ENCODE measurements at regions not wholly inside any gene's neighbourhood (a gene's known extent, or its start where the extent isn't known, plus 50 kb on each side); places are given as distances from the start of the nearest gene placed in this dataset.

DNA sequence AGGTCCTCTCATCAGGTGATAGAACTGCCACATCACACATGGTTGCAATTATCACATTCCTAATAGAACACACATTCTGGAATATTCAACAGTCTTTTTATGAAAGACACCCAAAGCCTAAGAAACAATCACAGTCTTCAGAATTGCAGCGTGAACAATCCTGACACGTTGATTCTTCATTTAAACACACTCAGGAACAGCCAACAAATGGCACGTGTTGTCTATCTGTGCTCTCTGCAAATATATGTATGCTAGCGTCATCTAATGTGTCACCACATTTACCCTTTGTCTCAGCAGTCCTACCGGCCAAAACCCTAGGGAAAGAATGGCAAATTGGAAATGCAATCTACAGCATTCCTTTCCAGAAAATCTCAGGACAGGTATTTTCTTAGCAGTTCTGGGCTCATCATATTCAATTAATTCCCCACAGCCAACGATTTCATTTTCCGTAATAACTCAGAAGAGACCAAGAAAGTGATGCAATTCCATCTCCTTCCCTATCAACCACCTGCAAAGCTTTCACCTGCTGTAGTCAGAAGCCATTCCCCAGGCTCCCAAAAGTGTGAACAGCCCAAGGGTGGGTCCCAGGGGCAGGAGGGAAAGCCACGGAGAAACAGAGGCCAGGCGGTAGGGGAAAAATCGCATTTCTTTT, 280.3 kb upstream of the JARID2 start:
- Histone ChIP-seq H3K27me3 (no peaks in the 10 kb centered on the region), H3K4me1 (peaks cover 0 to 3% (median 0%) of the 10 kb centered on the region in 4 donors), H3K36me3 (no peaks in the 10 kb centered on the region), H3K4me3 (no peak overlapping the region), H3K27ac (no peak overlapping the region), H3K9me3 (peaks cover 0 to 3% of the 10 kb centered on the region in 2 donors)
- 80 to 87% methylated on average over 5 to 10 of the region's 10 CpGs for WGBS, 2 donors (ENCODE audit: low coverage in 1 of 2)
- no peak for TF ChIP-seq CTCF (IDR thresholded peaks at IDR 0.05)
- DNase-seq: no peak
- intact Hi-C loops (cut with DNase I; ENCODE audit: low total_unique reads): no loop called here
- in situ Hi-C loops (cut with MboI; ENCODE audit: low pct_ligation_motif_present in 1 of 4, low pct_unique_long_range_greater_than_20kb in 1 of 4, low sequenced_read_pairs in 3 of 4): no loop called here

- no peaks in the 10 kb centered on the region for H3K27me3 ChIP-seq
- no peak for TF ChIP-seq EP300 (IDR thresholded peaks at IDR 0.05; ENCODE audit: low read depth)
- no peak for TF ChIP-seq POLR2A (IDR thresholded peaks at IDR 0.05)
- TF ChIP-seq CTCF (IDR thresholded peaks at IDR 0.05): no peak
- no peak for TF ChIP-seq POLR2AphosphoS5 (IDR thresholded peaks at IDR 0.05)
- in situ Hi-C loops (cut with MboI; ENCODE audit: low pct_ligation_motif_present in 1 of 4, low pct_unique_long_range_greater_than_20kb in 1 of 4, low sequenced_read_pairs in 3 of 4) (no loop called here), intact Hi-C loops (cut with DNase I; ENCODE audit: low total_unique reads) (no loop called here)
- no peaks in the 10 kb centered on the region for H3K36me3 ChIP-seq
- no peak overlapping the region for H3K4me3 ChIP-seq
- H3K4me1 ChIP-seq: peaks cover 0 to 3% (median 0%) of the 10 kb centered on the region in 4 donors
- H3K27ac ChIP-seq: no peak overlapping the region
- WGBS, 2 donors (ENCODE audit: low coverage in 1 of 2): 87 to 89% methylated on average over 7 to 8 of the region's 8 CpGs
- H3K9me3 ChIP-seq: peaks cover 0 to 3% of the 10 kb centered on the region in 2 donors
- DNase-seq: no peak
These were observed 279.6 kb upstream of the JARID2 start for GRCh38 chr6:14966096-14966905.

DNA sequence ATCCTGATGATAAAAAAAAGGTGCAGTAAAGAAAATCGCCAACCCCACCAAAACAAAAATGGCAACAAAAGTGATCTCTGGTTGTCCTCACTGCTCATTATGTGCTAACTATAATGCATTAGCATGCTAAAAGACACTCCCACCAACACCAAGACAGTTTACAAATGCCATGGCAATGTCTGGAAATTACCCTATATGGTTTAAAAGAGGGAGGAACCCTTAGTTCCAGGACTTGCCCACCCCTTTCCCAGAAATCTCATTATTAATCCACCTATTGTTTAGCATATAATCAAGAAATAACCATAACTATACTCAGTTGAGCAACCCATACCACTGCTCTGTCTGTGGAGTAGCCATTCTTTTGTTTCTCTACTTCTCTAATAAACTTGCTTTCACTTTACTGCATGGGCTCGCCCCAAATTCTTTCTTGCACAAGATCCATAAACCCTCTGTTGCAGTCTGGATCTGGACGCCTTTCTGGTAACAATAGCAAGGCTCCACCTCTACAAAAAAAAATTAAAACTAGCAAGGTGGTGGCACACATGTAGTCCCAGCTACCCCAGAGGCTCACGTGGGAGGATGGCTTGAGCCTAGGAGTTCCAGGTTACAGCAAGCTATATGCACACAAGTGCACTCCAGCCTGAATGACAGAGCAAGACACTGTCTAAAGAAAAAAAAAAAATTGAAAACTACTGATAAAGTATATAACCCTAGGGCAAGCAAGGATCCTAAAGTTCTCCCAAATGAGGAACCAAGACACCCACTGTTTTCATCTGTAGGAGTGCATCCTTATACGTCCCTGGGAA, 278.8 kb upstream of the JARID2 start:
- H3K36me3 ChIP-seq: no peaks in the 10 kb centered on the region
- DNase-seq: no peak
- TF ChIP-seq POLR2A (IDR thresholded peaks at IDR 0.05) (no peak), POLR2AphosphoS5 (IDR thresholded peaks at IDR 0.05) (no peak), EP300 (IDR thresholded peaks at IDR 0.05; ENCODE audit: low read depth) (no peak), CTCF (IDR thresholded peaks at IDR 0.05) (no peak)

GRCh38 chr6:14968056-14968637, 277.7 kb upstream of the JARID2 start:
- H3K9me3 ChIP-seq: peaks cover 0 to 3% of the 10 kb centered on the region in 2 donors
- in situ Hi-C loops (cut with MboI; ENCODE audit: low pct_ligation_motif_present in 1 of 4, low pct_unique_long_range_greater_than_20kb in 1 of 4, low sequenced_read_pairs in 3 of 4): no loop called here
- H3K27ac ChIP-seq: no peak overlapping the region
- intact Hi-C loops (cut with DNase I; ENCODE audit: low total_unique reads): no loop called here
- no peaks in the 10 kb centered on the region for H3K27me3 ChIP-seq
- no peak for DNase-seq
- WGBS, 2 donors (ENCODE audit: low coverage in 1 of 2): 40 to 89% methylated on average over 1 to 2 of the region's 2 CpGs
- H3K36me3 ChIP-seq: no peaks in the 10 kb centered on the region
- no peak overlapping the region for H3K4me3 ChIP-seq
- TF ChIP-seq POLR2A (IDR thresholded peaks at IDR 0.05): no peak
- TF ChIP-seq CTCF (IDR thresholded peaks at IDR 0.05): no peak
- TF ChIP-seq EP300 (IDR thresholded peaks at IDR 0.05; ENCODE audit: low read depth): no peak
- no peak for TF ChIP-seq POLR2AphosphoS5 (IDR thresholded peaks at IDR 0.05)
- peaks cover 0 to 3% (median 0%) of the 10 kb centered on the region in 4 donors for H3K4me1 ChIP-seq

More for the DNA sequence above, 278.8 kb upstream of the JARID2 start:
- WGBS, 2 donors (ENCODE audit: low coverage in 1 of 2): 62 to 66% methylated on average over 2 to 5 of the region's 5 CpGs
- Histone ChIP-seq H3K4me1 (peaks cover 0 to 3% (median 0%) of the 10 kb centered on the region in 4 donors), H3K27ac (no peak overlapping the region), H3K4me3 (no peak overlapping the region), H3K9me3 (peaks cover 0 to 3% of the 10 kb centered on the region in 2 donors), H3K27me3 (no peaks in the 10 kb centered on the region)
- intact Hi-C loops (cut with DNase I; ENCODE audit: low total_unique reads) (no loop called here), in situ Hi-C loops (cut with MboI; ENCODE audit: low pct_ligation_motif_present in 1 of 4, low pct_unique_long_range_greater_than_20kb in 1 of 4, low sequenced_read_pairs in 3 of 4) (no loop called here)
